ENCODE measurements at regions not wholly inside any gene's neighbourhood (a gene's known extent, or its start where the extent isn't known, plus 50 kb on each side); places are given as distances from the start of the nearest gene placed in this dataset.
A peak's percentile ranks its signal among the peaks of the same experiment; 100 is the strongest.
"Not testable (repeated sequence)": the region's sequence is repeated elsewhere in the genome, so short reads cannot be mapped to it uniquely, and the experiment has no call there.

DNA sequence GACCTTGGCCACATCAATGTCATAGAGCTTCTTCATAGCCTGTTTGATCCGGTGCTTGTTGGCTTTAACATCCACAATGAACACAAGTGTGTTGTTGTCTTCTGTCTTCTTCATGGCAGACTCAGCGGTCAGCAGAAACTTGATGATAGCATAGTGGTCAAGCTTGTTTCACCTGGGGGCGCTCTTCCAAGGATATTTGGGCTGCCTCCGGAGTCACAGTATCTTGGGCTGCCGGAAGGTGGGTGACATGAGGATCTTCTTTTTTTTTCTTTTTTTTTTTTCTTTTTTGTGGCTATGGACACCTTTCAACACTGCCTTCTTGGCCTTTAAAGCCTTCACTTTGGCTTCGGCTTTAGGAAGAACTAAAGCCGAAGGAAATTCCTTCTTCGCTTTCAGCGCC, 244.6 kb downstream of the GJA1 start:
- intact Hi-C loops (cut with DNase I): no loop called here
- no peak for DNase-seq

GRCh38 chr6:121682666-121683065, 247.2 kb downstream of the GJA1 start:
- intact Hi-C loops (cut with DNase I): no loop called here
- no peak for DNase-seq

DNA sequence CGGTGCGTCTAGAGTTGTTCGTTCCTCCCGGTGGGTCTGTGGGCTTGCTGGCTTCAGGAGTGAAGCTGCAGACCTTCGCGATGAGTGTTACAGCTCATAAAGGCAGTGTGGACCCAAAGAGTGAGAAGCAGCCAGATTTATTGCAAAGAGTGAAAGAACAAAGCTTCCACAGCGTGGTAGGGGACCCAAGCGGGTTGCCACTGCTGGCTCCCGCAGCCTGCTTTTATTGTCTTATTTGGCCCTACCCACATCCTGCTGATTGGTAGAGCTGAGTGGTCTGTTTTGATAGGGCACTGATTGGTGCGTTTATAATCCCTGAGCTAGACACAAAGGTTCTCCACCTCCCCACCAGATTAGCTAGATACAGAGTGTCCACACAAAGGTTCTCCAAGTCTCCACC, 250.4 kb downstream of the GJA1 start:
- DNase-seq; intact Hi-C loops (cut with DNase I): not testable (repeated sequence)

DNA sequence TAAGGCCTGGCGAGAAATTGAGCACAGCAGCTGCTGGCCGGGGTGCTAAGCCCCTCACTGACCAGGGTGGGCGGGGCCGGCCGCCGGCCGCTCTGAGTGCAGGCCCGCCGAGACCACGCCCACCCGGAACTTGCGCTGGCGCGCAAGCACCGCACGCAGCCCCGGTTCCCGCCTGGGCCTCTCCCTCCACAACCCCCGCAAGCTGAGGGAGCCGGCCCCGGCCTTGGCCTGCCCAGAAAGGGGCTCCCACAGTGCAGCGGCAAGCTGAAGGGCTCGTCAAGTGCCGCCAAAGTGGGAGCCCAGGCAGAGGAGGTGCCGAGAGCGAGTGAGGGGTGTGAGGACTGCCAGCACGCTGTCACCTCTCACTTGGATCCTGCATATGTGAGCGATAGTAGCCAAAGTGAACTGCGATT, 251.2 kb downstream of the GJA1 start:
- peak in 1 of 10 donors; percentile 63 for DNase-seq
- intact Hi-C loops (cut with DNase I): no loop called here

GRCh38 chr6:121688974-121689373, 253.5 kb downstream of the GJA1 start:
- no peak for DNase-seq
- intact Hi-C loops (cut with DNase I): no loop called here

GRCh38 chr6:121691126-121691551, 255.7 kb downstream of the GJA1 start:
- DNase-seq: no peak
- intact Hi-C loops (cut with DNase I): no loop called here

DNA sequence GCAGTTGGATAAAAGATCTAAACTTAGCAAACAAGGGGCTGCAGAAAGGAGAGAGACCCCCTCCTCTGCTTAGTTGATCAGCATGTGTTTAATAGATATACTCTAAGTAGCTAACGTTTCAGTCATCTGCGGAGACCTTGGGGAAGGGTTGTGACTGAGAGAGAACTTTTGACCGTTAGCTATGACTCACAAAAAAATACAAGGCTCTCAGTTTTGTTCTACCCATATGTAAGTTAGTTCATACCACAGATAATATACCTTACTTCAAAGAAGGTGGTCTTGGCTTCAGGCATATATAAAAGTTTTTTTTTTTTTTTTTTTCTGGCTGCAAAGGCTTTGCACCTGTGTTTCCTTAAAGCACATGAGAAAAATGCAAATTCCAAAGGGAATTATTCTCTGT, 258.9 kb downstream of the GJA1 start:
- intact Hi-C loops (cut with DNase I): no loop called here
- DNase-seq: no peak

GRCh38 chr6:121694801-121695251, 259.4 kb downstream of the GJA1 start:
- intact Hi-C loops (cut with DNase I): no loop called here

DNA sequence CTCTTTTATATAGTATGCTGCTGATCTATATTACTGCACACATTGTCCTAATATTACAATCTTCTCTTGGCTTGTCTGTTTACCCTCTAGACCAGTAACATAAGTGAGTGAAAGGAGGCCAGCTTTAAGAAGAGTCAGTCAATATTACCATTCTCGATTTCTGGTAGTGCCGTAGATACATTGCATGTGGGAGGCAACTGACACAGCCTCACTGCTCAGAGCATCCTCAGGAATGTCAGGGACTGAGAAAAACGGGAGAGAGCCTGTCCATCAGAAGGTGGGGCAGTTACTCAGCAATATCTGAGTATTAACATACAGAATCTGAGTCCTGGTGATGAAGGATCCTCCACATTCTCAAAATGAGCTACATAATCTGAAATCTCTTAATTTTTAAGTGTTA, 259.9 kb downstream of the GJA1 start:
- intact Hi-C loops (cut with DNase I): no loop called here
- DNase-seq: no peak

More at GRCh38 chr6:121694801-121695251, 259.4 kb downstream of the GJA1 start:
- no peak for DNase-seq

DNA sequence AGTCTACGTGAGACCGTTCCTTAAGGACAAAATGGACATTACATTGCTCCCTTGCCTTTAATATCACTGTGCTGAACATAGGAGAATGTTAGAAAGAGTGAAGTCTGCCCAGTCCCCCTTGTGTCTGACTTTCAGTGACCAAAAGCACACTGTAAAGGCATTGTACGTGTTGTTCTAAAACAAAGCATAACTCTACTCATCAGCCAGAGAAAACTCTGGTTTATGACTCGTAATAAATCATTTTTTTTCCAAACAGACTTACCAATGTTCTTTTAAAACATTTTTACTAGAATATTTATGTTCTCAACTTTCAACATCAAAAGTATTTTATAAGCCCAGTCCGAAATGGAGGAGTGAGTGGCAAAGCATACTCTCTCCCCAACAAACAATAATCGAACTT, 262.5 kb downstream of the GJA1 start:
- no peak for DNase-seq
- intact Hi-C loops (cut with DNase I): no loop called here

GRCh38 chr6:121698617-121699016, 263.2 kb downstream of the GJA1 start:
- intact Hi-C loops (cut with DNase I): no loop called here
- DNase-seq: no peak

DNA sequence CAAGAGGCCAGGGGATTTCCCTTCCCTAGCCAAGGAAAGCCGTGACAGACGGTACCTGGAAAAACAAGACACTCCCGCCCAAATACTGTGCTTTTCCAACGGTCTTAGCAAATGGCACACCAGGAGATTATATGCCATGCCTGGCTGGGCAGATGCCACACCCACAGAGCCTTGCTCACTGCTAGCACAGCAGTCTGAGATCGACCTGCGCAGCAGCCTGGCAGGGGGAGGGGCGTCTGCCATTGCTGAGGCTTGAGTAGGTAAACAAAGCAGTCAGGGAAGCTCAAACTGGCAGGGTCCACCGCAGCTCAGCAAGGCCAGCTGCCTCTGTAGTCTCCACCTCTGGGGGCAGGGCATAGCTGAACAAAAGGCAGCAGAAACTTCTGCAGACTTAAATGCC, 267.7 kb downstream of the GJA1 start:
- peak in 1 of 10 donors; percentile 67 for DNase-seq
- intact Hi-C loops (cut with DNase I): not testable (repeated sequence)

DNA sequence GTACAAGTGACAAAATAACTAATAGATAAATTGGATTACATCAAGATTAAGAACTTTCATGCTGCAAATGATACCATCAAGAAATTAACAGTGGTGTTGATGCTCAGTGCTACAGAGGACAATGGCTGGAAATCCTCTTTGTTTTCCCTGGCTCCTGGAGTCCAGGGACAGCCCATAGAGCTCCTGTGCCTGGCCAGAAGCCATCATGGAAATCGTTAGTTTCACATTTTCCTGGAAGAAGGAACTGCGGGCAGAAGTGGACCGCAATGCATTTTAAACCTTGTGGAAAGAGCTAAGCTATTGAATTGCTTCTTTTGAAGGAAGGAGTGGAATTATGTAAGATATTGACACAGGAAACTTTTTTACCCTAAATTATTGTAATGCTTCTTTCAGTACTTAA, 276.0 kb downstream of the GJA1 start:
- intact Hi-C loops (cut with DNase I): no loop called here
- no peak for DNase-seq

GRCh38 chr6:121717686-121718085, 282.2 kb downstream of the GJA1 start:
- intact Hi-C loops (cut with DNase I): no loop called here
- DNase-seq: no peak

DNA sequence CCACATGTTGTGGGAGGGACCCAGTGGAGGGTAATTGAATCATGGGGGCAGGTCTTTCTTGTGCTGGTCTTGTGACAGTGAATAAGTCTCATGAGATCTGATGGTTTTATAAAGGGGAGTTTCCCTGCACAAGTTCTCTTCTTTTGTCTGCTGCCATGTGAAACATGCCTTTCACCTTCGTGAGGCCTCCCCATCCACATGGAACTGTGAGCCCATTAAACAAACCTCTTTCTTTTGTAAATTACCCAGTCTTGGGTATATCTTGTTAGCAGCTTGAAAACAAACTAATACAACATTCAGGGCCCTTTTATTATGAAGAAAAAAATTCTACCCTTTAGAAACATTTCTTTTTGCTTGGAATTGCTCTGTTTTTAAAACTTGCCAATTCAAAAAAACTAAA, 285.4 kb downstream of the GJA1 start:
- intact Hi-C loops (cut with DNase I); DNase-seq: not testable (repeated sequence)

DNA sequence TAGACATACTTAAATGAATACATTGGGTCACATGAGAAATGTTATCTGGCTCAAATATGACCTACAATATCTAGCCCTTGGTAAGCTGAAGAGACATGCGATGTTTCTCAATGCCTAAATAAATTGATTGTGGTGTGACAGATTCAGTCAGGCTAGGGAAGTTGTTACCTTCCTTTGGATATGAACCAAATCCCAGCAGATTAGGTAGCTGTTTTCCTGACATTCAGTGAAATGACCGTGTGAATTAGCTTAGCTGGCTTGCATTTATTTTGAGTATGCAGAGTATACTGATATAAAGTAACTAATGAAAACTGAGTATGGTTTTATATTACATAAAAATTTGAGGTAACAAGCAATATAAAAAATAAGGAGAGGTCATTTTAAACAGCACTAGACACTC, 288.2 kb downstream of the GJA1 start:
- DNase-seq: no peak
- intact Hi-C loops (cut with DNase I): no loop called here

- intact Hi-C loops (cut with DNase I): no loop called here
- no peak for DNase-seq
Observed at GRCh38 chr6:121724576-121724975, 289.1 kb downstream of the GJA1 start.

- intact Hi-C loops (cut with DNase I): no loop called here
- no peak for DNase-seq
Observed at GRCh38 chr6:121726596-121726995, 291.1 kb downstream of the GJA1 start.

DNA sequence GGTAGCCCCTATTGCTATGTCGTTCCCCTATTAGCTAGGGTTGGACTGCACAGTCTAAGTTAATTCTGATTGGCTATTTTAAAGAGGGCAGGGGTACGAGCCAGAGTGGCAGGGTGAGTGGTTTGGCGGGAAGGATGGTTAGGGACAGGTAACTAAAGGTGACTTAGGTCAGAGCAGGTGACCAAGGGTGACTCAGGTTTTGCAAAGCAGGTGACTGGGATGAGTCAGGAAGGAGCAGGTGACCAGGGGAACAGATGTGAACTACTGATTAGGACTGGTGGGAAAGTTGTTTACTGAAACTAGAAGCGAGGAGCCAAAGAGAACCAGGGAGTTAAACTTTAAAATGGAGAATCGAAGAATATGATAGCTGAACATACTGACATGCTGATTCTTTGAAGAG, 295.2 kb downstream of the GJA1 start:
- intact Hi-C loops (cut with DNase I): no loop called here
- no peak for DNase-seq

DNA sequence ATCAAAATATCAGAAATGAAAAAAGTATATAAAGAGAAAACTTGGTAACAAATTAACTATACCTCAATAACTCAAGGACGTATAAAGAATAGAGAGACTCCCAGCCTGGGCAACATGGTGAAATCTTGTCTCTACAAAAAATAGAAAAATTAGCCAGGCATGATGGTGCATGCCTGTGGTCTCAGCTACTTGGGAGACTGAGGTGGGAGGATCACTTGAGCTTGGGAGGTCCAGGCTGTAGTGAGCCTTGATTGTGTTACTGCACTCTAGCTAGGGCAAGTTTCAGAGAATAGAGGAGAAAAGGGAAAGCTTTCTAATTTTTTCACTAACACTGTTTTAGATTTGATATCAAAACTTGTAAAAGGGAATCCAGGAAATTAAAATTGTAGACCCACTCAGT, 295.9 kb downstream of the GJA1 start:
- intact Hi-C loops (cut with DNase I): no loop called here
- DNase-seq: no peak

- intact Hi-C loops (cut with DNase I): no loop called here
- DNase-seq: no peak
Observed at GRCh38 chr6:121732641-121733040, 297.2 kb downstream of the GJA1 start.

DNA sequence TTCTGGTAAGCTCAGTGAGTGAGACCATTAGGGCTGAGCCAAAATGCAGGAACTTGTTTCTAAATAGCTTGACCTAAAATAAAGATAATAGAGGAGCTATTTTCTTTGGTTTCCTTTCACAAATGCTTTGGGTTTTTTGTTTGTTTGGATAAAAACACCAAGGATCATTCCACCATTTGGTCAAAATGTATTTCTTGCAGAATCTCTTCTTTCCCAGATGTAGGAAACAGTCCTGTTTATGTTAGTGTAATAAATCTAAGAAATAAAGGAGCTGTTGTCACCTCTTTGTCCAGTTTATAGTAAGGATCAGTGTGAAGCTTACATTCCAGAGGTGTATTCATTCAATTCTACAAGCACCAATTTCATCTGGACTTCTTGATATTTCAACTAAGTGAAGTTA, 297.8 kb downstream of the GJA1 start:
- intact Hi-C loops (cut with DNase I): no loop called here

GRCh38 chr6:121740188-121740587, 304.7 kb downstream of the GJA1 start:
- DNase-seq; intact Hi-C loops (cut with DNase I): not testable (repeated sequence)

More for the DNA sequence above, 297.8 kb downstream of the GJA1 start:
- no peak for DNase-seq

All from posterior cingulate gyrus (tissue), 11 donors.